Fibroblast of the aortic adventitia (primary cell): ENCODE measurements at regions not wholly inside any gene's neighbourhood (a gene's known extent, or its start where the extent isn't known, plus 50 kb on each side); places are given as distances from the start of the nearest gene placed in this dataset. TPM values are rescaled to one million over a fixed set of nuclear protein-coding genes. Genes with fewer than 3 reads are reported as not detected.

Experiments
- DNase-seq: peaks from one replicate; pipeline ENCODE4 v3.0.0-alpha.2; 2010; ENCODE audit warnings: low read depth
- H3K4me3 ChIP-seq: 2 replicates; pipeline ENCODE4 v1.5.1; 2011; ENCODE audit warnings: low read depth, mild to moderate bottlenecking, control low read depth, low read length, moderate library complexity
- small RNA-seq: library from RNA; depleted of rRNA; stranded (forward); fragments of <200 nt; gene quantifications from one replicate; pipeline ENCODE3, GENCODE V24; 2012
- TF ChIP-seq, protein P1 (sequence below): IDR thresholded peaks from 2 replicates; pipeline ENCODE4 v1.5.1; 2011; ENCODE audit warnings: mild to moderate bottlenecking, low read length, control low read depth, inconsistent platforms; ENCODE audit not compliant: insufficient read depth

GRCh38 chr12:16674885-16675284, 68.9 kb upstream of the LMO3 start:
- H3K4me3 ChIP-seq, result no peak overlapping the region

DNA sequence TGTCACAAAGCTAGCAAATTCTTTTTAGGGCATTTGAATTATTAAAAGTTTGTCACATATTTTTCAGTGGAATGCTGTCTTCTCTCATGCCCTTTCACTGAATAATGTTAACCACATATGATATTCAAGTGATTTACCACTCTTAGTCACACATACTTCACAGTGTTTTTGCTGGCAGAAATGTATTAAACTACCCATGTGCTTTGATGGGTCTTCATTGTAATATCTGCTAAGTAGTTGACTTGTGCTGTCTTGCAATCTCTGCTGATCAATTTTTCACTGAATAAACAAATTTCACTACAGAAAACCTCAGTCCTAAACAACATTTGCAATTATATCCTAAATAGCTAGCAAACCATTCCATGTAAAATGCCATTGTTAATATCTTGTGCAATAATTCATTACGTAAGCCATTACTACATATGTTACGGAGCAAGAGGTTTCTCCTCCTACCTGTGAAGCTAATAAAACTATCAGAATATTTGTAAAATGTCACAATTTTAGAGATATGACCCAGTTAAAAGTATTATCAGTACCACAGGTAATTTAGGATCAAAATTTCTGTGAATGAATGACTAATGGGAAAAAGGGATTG, 64.6 kb upstream of the LMO3 start:
- H3K4me3 ChIP-seq, result no peak overlapping the region
- TF ChIP-seq, protein P1, sequence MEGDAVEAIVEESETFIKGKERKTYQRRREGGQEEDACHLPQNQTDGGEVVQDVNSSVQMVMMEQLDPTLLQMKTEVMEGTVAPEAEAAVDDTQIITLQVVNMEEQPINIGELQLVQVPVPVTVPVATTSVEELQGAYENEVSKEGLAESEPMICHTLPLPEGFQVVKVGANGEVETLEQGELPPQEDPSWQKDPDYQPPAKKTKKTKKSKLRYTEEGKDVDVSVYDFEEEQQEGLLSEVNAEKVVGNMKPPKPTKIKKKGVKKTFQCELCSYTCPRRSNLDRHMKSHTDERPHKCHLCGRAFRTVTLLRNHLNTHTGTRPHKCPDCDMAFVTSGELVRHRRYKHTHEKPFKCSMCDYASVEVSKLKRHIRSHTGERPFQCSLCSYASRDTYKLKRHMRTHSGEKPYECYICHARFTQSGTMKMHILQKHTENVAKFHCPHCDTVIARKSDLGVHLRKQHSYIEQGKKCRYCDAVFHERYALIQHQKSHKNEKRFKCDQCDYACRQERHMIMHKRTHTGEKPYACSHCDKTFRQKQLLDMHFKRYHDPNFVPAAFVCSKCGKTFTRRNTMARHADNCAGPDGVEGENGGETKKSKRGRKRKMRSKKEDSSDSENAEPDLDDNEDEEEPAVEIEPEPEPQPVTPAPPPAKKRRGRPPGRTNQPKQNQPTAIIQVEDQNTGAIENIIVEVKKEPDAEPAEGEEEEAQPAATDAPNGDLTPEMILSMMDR, result no peak
- DNase-seq, result peak; percentile 28

More at GRCh38 chr12:16674885-16675284, 68.9 kb upstream of the LMO3 start:
- no peak for DNase-seq
- TF ChIP-seq, protein P1, result peak; percentile 10

- DNase-seq, result peak; percentile 4
- TF ChIP-seq, protein P1, result no peak
- H3K4me3 ChIP-seq, result no peak overlapping the region
Observed at GRCh38 chr12:16669756-16670155, 63.8 kb upstream of the LMO3 start.

DNA sequence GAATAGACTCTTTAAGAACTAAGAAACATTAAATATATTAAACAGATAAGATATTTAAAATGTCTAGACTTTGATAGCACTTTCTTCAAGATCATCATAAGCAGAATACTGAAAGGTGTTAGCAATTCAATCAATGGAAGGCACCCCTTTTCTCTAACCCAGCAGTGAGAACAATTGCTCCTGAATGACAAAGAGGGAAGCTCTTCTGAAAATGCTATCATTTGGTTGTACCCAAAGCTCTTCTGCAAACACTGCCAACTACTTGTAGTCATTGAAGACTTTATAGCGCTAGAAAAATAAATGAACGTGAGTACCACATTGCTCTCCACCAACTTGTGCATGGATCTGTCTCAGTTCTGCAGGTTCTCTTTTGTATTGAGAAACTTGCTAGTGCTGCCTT, 62.2 kb upstream of the LMO3 start:
- TF ChIP-seq, protein P1, result no peak
- no peak for DNase-seq
- no peak overlapping the region for H3K4me3 ChIP-seq

- H3K4me3 ChIP-seq, result no peak overlapping the region
- DNase-seq, result no peak
- TF ChIP-seq, protein P1, result no peak
Observed at GRCh38 chr12:16658699-16659098, 52.7 kb upstream of the LMO3 start.

Small RNA genes lying in the stretch of these regions (small RNA-seq; reads per million reads assigned to genes)
- gene RNU6-837P, result not detected
